ENCODE measurements at regions not wholly inside any gene's neighbourhood (a gene's known extent, or its start where the extent isn't known, plus 50 kb on each side); places are given as distances from the start of the nearest gene placed in this dataset.

DNA sequence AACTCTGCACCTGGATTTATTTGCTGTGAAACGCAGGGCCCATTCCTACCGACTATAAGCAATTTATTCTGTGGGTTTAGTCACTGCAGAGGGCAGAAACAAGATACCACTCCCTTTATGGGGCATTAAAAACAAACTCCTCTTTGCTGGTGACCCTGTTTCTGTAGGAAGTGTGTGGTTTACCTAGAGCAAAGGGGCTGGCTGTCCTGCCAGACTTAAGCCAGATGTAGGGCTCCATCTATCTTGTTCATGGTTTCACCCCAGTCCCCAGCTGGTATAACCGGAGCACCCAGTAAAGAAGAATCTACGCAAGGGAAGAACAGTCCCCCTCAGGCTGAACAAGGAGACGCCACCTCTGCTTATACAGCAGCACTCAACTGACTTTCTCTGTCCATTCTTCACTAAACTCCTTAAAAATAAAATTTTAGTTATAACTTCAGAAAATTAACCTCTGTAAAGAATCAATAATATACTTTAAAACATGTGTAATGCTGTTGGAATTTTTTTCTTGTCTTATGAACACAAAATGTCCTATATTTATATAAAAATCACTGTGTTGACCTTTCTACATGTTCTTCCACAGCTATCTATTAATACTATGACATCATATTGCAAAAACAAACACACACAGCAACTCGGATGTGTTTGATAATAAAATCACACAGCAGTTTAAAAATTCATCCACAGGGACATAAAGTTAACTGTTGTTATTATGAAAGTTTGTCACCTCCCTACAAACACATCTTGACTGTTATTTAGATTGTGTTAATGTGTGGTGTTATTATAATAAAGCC, 126.1 kb upstream of the RPS6KA2 start:
- DNase-seq (ENCODE audit: low read depth in 1 of 2, low spot score in 1 of 2) = no peak

DNA sequence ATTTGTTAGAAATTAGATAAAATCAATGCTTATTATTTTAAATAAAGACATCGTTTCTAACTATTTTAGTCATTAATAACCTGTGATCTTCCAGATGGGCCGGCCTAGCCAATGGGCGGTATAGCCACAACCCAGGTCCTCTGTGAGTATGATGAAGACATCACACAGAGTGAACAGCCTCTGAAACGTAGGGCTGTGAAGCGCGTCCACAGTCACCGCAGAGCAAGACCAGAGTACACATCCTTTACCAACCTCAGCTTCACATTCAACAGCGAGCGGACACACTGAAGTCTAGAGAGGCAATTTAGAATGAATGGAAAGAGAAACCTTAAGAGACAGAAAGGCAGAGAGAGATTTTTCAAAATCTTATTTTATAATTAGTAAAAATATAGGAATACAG, 125.0 kb upstream of the RPS6KA2 start:
- DNase-seq (ENCODE audit: low read depth in 1 of 2, low spot score in 1 of 2) = no peak

DNA sequence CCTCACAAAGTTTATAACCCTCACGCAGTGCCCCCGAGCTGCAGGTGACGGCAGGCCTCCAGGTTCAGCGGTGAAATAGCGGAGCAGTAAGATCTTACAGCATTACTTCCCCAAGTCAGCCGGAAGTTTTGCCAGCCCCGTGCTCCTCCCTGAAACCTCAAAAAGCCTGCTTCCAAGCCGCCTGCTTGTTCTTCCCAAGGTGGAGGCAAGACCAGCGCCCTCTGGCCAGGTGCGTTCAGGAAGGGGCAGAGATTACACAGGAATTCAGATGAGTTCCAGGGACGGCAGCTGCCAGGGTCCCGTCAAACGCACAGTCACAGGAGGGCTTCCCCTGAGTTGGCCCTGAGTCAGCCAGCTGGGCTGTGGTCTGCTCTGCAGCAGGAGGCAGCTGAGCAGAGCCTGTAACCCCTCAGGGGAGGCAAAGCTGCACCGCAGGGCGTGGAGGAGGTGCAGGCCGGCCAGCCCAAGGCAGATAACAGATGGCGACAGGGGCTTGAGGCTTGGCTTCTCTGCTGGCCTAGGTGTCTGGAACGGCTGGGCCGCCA, 124.1 kb upstream of the RPS6KA2 start:
- DNase-seq (ENCODE audit: low read depth in 1 of 2, low spot score in 1 of 2) = no peak

DNA sequence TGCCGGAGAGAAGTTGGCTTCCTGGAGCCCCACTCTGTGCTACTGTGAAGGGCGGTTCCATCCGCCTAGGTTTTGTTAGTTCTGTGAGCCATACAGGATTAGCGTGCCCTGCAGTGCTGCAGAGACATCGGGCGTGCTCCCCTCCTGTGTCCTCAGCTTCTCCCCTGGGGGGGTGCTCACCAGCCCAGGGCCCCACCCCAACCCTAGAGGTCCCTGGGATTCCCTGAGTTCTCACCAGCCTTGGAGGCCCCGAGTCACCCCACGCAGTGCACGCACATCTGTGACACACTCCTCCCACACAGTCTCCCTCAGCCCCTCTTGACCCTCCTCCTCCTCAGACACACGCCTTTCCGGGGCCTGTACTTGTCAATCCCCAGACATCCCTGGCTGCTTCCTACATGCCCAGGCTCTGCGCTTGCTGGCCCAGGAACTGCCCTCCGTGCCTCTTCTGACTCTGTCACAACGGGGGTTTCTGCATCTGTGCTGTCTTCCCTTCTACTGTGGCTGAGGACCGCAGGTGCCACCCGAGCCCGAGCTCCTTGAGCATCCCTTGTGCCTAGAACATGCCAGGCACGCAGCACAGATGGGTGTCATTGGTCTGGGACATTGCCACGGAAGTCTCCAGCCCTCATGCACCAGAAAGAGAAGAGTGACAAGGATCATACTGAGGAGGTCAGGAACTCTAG, 123.2 kb upstream of the RPS6KA2 start:
- no peak for DNase-seq (ENCODE audit: low read depth in 1 of 2, low spot score in 1 of 2)

GRCh38 chr6:166749666-166750065, 122.6 kb upstream of the RPS6KA2 start:
- DNase-seq (ENCODE audit: low read depth in 1 of 2, low spot score in 1 of 2) = no peak

DNA sequence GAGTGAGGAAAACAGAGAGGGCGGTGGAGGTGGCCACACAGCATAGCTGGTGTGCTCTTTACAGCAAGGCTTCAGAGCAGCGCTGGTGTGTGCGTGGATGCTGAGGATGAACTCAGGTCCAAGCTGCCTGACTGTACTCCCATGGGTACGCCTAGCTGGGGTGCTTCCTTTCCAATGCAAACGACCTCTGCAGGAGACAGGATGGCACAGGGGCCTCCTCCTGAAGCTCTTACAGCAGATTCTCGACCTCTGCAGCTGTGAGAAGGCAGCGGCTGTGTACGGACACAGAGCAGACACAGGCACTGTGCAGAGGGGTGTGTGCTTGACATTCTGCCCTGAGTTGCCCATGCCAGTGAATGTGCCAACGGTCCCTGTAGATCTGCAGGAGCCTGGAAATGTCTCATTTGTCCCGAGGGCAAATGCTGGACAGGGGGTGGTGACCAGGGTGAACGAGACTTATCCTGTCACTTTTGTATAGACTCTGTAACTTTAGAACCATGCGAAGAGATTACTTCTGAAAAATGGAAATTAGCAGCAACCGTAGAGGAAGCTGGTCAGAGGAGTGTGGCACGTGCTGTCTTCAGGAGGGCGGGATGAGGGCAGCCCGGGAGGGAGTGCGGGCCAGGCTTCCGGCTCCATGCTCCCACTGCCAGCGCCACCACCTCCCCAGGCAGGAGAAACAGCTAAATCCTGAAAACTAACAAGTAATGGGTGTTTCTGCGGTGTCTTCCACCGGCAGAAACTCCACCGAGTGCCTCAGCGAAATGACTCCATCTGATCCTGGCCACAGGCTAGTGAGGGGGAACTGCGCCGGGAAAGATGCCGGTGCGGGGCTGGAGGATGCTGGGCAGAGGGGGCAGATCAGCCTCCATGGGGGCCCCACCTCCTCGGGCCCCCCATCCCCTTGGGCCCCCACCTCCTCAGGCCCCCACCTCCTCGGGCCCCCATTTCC, 120.9 kb upstream of the RPS6KA2 start:
- DNase-seq (ENCODE audit: low read depth in 1 of 2, low spot score in 1 of 2) = no peak

DNA sequence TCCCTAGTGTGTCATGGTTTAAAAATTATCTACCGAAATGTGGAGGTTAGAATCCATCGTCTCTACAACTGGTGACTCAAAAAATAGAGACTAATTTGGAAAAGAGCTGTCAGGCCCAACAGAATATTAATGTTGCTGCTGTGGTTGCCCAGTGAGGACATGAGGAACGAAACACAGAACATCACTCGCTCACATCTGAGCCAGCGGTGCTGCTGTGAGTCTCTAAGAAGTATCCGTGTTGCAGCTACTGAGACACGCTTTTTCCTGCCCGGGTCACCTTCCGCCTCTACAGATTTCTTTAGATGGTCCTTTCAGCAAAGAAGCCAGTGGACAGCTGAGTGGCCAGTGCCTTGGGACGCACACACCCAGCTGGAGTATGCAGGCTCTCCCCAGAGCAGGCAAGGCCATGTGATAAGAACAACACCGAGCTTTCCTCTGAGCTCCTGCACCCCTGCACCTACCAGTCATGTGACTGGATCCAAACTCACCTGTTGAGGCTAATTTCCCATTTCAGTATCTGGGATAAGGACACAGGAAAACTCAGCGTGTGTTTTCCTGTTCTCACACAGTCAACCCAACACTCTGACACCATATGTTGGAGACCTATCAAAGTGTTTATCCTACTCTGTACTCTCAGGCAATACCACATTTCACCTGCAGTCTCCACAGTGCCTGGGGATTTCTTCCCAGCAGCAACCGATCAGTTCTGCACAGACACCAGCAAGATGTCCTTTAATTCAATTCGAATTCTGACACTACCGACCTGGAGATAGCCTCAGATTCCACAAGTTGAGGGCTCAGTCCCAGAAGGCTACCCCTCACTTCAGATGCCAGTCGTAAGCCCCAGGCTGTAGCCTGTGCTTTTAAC, 119.0 kb upstream of the RPS6KA2 start:
- DNase-seq (ENCODE audit: low read depth in 1 of 2, low spot score in 1 of 2) = no peak

GRCh38 chr6:166744223-166745134, 117.4 kb upstream of the RPS6KA2 start:
- no peak for DNase-seq (ENCODE audit: low read depth in 1 of 2, low spot score in 1 of 2)

DNA sequence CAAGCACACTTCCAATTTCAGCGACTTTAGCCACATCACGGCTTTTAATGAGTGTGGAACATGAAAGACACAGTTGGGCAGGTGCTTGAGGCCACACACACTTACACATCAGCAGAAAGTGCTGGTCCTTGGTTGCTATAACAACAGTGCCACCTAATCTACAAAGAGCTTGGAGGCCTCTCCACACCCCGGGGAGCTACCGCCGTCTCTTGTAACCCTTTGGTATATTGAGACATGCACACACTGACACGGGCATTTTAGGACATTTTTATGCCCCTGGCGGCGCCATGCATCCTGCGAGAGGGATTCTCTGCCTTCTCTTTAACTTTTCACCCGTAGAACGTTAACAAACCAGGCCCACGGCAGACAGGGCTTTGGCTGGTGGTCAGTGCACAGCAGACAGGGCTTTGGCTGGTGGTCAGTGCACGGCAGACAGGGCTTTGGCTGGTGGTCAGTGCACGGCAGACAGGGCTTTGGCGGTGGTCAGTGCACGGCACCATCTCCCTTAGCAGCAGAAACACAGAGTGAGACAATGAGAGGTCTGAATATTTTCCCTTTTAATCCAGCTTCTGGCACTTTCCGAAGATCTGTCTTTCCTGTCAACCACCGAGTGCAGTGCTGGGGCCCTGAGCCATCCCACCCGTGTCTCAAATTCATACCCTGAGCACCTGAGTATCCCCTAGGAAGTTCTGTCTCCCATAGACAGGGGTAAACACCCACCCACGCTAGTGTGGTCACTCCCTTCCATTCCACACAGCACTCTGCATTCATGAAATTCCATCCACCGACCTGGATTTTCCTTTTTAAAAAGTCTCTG, 116.6 kb upstream of the RPS6KA2 start:
- no peak for DNase-seq (ENCODE audit: low read depth in 1 of 2, low spot score in 1 of 2)

DNA sequence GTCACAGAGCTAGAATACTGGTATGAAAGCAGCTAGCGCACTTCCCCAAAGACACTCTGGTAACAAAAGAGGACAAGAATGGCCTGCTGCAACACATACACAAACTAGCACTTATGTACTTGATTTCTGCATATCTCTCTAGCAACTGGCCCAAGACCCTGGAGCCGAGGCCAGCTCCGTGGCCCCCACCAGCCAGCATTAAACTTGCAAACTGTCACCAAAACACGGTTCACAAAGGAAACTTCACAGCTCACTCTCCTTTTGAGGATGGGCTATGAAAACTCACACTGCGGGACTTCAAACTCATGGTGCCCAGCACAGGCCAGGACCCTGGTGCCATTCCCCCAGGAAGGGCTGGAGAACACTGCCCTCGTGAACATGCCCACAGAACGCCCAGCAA, 115.9 kb upstream of the RPS6KA2 start:
- no peak for DNase-seq (ENCODE audit: low read depth in 1 of 2, low spot score in 1 of 2)

DNA sequence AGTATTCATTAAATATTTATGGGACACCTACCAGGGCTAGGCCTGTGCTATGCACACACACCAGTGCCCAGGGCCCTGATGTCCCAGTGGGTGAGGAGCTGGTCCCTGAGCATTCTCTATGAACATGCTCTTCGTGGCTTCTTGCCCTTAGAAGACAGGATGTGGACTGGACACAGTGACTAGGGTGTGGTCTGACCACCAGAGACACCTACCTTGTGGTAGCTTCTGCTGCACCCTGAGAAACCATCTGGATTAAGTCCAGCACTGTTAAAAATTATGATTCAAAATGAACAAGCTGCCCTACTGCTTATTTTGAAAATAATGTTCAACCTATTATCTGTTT, 112.9 kb upstream of the RPS6KA2 start:
- no peak for DNase-seq (ENCODE audit: low read depth in 1 of 2, low spot score in 1 of 2)

DNA sequence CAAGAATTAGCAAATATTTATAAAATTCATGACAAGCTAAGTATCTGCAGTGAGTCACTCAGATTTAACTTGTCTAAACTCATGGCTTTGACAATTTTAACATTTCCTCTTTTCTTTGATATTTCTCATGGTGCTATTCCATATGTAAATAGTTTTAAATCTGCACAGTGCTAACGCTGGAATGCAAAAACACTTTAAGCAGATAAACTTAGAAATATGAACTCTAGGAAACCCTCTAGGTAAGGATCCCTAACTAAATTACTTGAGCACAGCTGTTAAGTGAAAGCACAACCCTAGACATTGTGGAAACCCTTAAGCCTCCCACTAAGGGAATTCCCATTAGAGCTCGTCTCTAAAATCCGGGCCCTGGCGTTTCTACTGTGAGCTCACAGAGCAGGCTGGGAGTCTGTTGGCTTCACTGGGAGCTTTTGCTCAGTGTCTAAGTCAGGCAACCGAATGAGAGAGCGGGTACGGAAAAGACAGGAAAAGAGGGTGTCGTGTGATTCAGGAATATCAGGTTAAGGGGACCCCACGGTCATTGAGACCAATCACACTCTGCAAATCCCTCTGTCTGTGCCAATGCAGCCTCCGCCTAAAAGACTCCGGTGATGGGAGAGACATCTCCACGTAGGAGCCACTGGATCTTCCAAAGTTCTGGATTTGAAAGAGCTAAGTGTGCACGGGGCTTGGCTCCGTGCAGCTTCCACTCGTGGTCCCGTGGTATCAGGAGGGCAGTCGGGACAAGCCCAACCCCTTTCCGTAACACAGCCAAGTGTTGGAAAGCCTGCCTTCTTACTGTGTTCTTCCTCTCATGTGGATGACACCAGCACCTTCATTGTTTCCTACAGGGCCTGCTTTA, 112.3 kb upstream of the RPS6KA2 start:
- DNase-seq (ENCODE audit: low read depth in 1 of 2, low spot score in 1 of 2) = no peak

DNA sequence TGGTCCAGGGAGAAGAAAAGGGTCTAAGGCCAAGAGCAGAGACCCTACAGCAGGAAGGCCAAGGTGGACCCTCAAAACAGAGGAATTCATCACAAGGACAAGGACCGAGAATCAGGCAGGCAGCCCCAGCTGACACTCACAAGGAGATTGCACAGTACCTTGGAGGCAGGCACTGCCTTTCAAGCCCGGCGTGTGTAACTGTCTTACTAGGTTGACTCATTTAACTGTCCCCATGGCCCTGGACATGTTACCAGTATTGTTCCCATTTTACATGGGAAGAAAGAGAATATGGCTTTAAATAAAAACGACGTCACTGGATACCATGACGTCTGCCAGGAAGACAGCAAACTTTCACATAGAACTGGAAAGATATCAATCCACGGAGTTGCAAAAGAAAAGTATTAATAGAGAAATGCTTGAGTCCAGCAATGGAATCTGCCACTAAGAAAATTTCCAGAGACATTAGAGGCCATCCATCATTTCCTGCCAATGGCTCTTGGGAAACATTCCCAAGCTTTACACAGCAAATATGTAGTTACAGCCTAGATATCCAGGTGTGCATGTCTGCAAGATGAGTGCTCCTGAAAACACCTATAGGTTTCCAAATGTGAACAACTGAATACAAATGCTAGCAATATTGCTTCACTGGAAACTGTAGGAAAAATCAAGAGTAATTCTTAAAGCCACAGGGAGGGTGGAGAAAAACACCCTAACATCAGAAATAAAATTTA, 111.5 kb upstream of the RPS6KA2 start:
- no peak for DNase-seq (ENCODE audit: low read depth in 1 of 2, low spot score in 1 of 2)

DNA sequence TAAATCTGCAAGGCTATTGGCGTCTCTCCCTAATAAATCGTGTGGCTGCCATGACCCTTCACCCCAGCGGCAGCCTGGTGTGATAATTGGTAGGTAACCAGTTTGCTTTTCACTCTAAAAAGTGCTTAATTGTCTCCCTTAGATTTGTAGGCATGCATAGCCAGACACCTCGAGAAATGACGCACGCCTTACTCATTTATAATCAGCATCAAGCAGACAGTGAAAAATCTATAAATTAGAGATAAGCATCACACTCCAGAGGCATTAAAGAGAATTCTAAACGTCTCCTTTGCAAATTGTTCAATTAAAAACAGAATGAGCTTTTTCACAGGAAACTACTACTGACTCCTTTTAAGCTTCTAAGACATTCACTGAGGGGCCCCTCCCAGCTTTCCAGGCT, 110.2 kb upstream of the RPS6KA2 start:
- DNase-seq (ENCODE audit: low read depth in 1 of 2, low spot score in 1 of 2) = no peak

DNA sequence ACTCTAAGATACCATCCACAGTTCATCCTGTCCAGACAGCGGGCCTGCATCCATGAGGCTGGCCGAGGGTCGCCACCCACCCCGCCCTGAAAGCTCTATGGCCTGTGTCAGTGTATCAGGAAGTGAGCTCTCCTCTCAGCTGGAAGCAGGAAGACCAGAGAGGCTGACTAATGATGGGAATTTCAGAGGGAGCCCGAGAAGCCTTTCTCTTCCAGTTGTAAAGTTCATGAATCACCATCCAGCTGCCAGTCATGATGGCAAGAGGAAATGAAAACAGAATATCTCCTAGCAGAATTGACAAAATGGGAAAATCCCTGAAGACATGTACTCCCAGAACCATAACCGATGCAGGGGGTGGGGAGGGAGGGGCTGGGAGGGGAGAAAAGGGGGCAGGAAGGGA, 109.6 kb upstream of the RPS6KA2 start:
- no peak for DNase-seq (ENCODE audit: low read depth in 1 of 2, low spot score in 1 of 2)

DNA sequence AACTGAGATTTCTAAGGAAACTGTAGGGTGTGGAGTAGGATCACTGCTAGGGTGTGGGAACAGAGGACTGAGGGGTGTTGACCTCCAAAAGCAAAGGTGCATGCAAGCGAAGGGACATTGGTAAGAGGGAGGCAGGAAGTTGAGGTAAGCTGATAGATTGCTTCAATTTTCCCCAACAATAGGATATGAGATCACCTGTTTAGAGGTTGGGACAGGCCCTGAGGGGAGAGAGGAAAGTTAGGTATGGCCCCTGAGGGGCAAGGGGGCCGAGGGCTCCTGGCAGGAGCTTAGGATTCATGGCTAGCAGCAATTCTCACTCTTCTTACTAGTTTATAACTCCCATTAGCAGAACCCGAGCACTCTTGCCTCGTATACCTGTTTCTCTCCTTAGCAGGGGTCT, 106.8 kb upstream of the RPS6KA2 start:
- no peak for DNase-seq (ENCODE audit: low read depth in 1 of 2, low spot score in 1 of 2)

- DNase-seq (ENCODE audit: low read depth in 1 of 2, low spot score in 1 of 2) = no peak
Observed at GRCh38 chr6:166729658-166730057, 102.6 kb upstream of the RPS6KA2 start.

All from activated CD4-positive, alpha-beta T cell treated with anti-CD3 and anti-CD28 coated beads, Interleukin-2, amount 50 U/mL, for 24 hours (primary cell).